SK-N-SH (cell line): ENCODE measurements at regions not wholly inside any gene's neighbourhood (a gene's known extent, or its start where the extent isn't known, plus 50 kb on each side); places are given as distances from the start of the nearest gene placed in this dataset.
A peak's percentile ranks its signal among the peaks of the same experiment; 100 is the strongest.

Source experiments
- CTCF ChIA-PET: fragments of 300-600, 350-600 bp; formaldehyde crosslinking; extraction: SDS; loops from one replicate; lab custom pipeline; 2021; lab: Yijun Ruan, JAX
- POLR2A ChIA-PET: fragments of 350-600 bp; sonication (Branson Sonifier 250); formaldehyde crosslinking; extraction: SDS; loops from one replicate; lab custom pipeline; 2020; ENCODE audit warnings: antibody characterized with exemption, inconsistent platforms; lab: Yijun Ruan, JAX
- DNase-seq: peaks from one replicate; pipeline ENCODE4 v3.0.0; 2012
- H2AFZ ChIP-seq: fragments of 200-600 bp; sonication (generic); 2 replicates; pipeline ENCODE4 v1.8.1; 2016; ENCODE audit warnings: antibody characterized with exemption, mild to moderate bottlenecking, low read depth
- H3F3A ChIP-seq: fragments of 200-600 bp; sonication (generic); replicated peaks from 2 replicates; pipeline ENCODE3; 2016; ENCODE audit warnings: antibody characterized with exemption, mild to moderate bottlenecking; ENCODE audit not compliant: insufficient read depth
- H3K27ac ChIP-seq, 2 experiments: fragments of 200-500 bp in 1 of 2; fragments of 200-600 bp in 1 of 2; sonication (Bioruptor generic) in 1 of 2; sonication (generic), shearing (Covaris generic) in 1 of 2; 2 replicates each; pipeline versions ENCODE4 v1.5.1 to v1.6.1; 2014 to 2016; ENCODE audit warnings: low read depth in 2 of 2, inconsistent platforms in 1 of 2, low read length in 1 of 2, mild to moderate bottlenecking in 1 of 2, mixed read lengths in 1 of 2
- H3K27me3 ChIP-seq: fragments of 200-600 bp; sonication (generic), shearing (Covaris generic); 2 replicates; pipeline ENCODE4 v1.6.1; 2016; ENCODE audit warnings: mixed run types; ENCODE audit not compliant: insufficient read depth
- H3K36me3 ChIP-seq, 2 experiments: fragments of 200-500 bp in 1 of 2; fragments of 200-600 bp in 1 of 2; sonication (Bioruptor generic) in 1 of 2; sonication (generic) in 1 of 2; replicated peaks in 1 of 2; 2 replicates each; pipeline versions ENCODE3 to v1.5.1; 2014 to 2016; ENCODE audit warnings: low read length in 1 of 2, mild to moderate bottlenecking in 1 of 2; ENCODE audit not compliant: insufficient read depth in 2 of 2, control insufficient read depth in 1 of 2
- H3K4me1 ChIP-seq, 2 experiments: fragments of 200-500 bp in 1 of 2; fragments of 200-600 bp in 1 of 2; sonication (Bioruptor generic) in 1 of 2; sonication (generic), shearing (Covaris generic) in 1 of 2; 2 replicates each; pipeline versions ENCODE4 v1.5.1 to v1.6.1; 2014 to 2016; ENCODE audit warnings: low read depth in 1 of 2, low read length in 1 of 2, mixed run types in 1 of 2; ENCODE audit not compliant: insufficient read depth in 2 of 2, control insufficient read depth in 1 of 2
- H3K4me2 ChIP-seq: fragments of 200-600 bp; sonication (generic), shearing (Covaris generic); 2 replicates; pipeline ENCODE4 v1.6.1; 2017; ENCODE audit warnings: mixed run types
- H3K4me3 ChIP-seq, 2 experiments: fragments of 200-500 bp in 1 of 2; fragments of 200-600 bp in 1 of 2; sonication (Bioruptor generic) in 1 of 2; sonication (generic), shearing (Covaris generic) in 1 of 2; 2 replicates each; pipeline versions ENCODE4 v1.5.1 to v1.8.1; 2014 to 2016; ENCODE audit warnings: low read depth in 2 of 2, inconsistent platforms in 1 of 2, low read length in 1 of 2, mild to moderate bottlenecking in 1 of 2, mixed read lengths in 1 of 2, moderate library complexity in 1 of 2
- H3K79me2 ChIP-seq: fragments of 200-600 bp; sonication (generic); 2 replicates; pipeline ENCODE4 v1.8.1; 2017; ENCODE audit warnings: mild to moderate bottlenecking; ENCODE audit not compliant: insufficient read depth
- H3K9ac ChIP-seq: fragments of 200-600 bp; sonication (generic); 2 replicates; pipeline ENCODE4 v1.6.1; 2017; ENCODE audit warnings: mixed run types
- H3K9me2 ChIP-seq: fragments of 200-600 bp; sonication (generic); 2 replicates; pipeline ENCODE4 v1.6.1; 2017; ENCODE audit warnings: mixed run types
- H3K9me3 ChIP-seq: fragments of 200-600 bp; sonication (generic); 2 replicates; pipeline ENCODE4 v1.6.1; 2017; ENCODE audit warnings: mixed run types, mild to moderate bottlenecking, moderate library complexity
- H4K20me1 ChIP-seq: fragments of 200-600 bp; sonication (generic); 2 replicates; pipeline ENCODE4 v1.6.1; 2017; ENCODE audit warnings: mild to moderate bottlenecking, mixed run types; ENCODE audit not compliant: insufficient read depth
- ELF1 ChIP-seq: IDR thresholded peaks from 2 replicates; pipeline ENCODE4 v1.4.0; 2012
- EP300 ChIP-seq, 2 experiments: IDR thresholded peaks; 2 replicates each; pipeline versions ENCODE4 v1.4.0 to v1.6.1; 2012; ENCODE audit warnings: borderline replicate concordance in 1 of 2, low read depth in 1 of 2, low read length in 1 of 2
- FOXJ3 ChIP-seq: sonication (generic); formaldehyde crosslinking; IDR thresholded peaks from 2 replicates; pipeline ENCODE4 v1.5.1; 2020; ENCODE audit warnings: mild to moderate bottlenecking, missing genetic modification reagents
- GABPA ChIP-seq: IDR thresholded peaks from 2 replicates; pipeline ENCODE4 v1.4.0; 2012; ENCODE audit warnings: low read depth, mild to moderate bottlenecking
- JUND ChIP-seq: IDR thresholded peaks from 2 replicates; pipeline ENCODE4 v1.4.0; 2012
- POLR2AphosphoS5 ChIP-seq: IDR thresholded peaks from 2 replicates; pipeline ENCODE4 v1.6.1; 2012; ENCODE audit warnings: low read depth, low read length
- RCOR1 ChIP-seq: fragments of 150-350 bp; IDR thresholded peaks from 2 replicates; pipeline ENCODE4 v1.6.1; 2017; ENCODE audit warnings: antibody characterized with exemption, low read length
- SMC3 ChIP-seq: IDR thresholded peaks from 2 replicates; pipeline ENCODE4 v1.6.1; 2012; ENCODE audit warnings: low read depth, low read length, improper control_type of control experiment
- TCF12 ChIP-seq: IDR thresholded peaks from 2 replicates; pipeline ENCODE4 v1.4.0; 2012
- TEAD4 ChIP-seq: IDR thresholded peaks from 2 replicates; pipeline ENCODE4 v1.4.0; 2012; ENCODE audit warnings: mild to moderate bottlenecking, borderline replicate concordance; ENCODE audit not compliant: insufficient read depth
- YY1 ChIP-seq: IDR thresholded peaks from 2 replicates; pipeline ENCODE4 v1.4.0; 2012; ENCODE audit warnings: low read depth, mild to moderate bottlenecking
- WGBS: methylation state at CpG from one replicate; pipeline ENCODE4 v1.1.6; 2017; ENCODE audit warnings: low lambda C conversion rate; 5-methylcytosine and 5-hydroxymethylcytosine counted together
- TF ChIP-seq, protein P1 (sequence below): fragments of 150-350 bp; IDR thresholded peaks from 2 replicates; pipeline ENCODE4 v1.6.1; 2016; ENCODE audit warnings: mild to moderate bottlenecking, low read depth, low read length
- TF ChIP-seq, protein P2 (sequence below): IDR thresholded peaks from 2 replicates; pipeline ENCODE4 v1.4.0; 2012; ENCODE audit warnings: low read depth, borderline replicate concordance
- TF ChIP-seq, protein P3 (sequence below): fragments of 150-350 bp; IDR thresholded peaks from 2 replicates; pipeline ENCODE4 v1.6.1; 2017; ENCODE audit warnings: antibody characterized with exemption, low read length, low read depth, borderline replicate concordance
- TF ChIP-seq, protein P4 (sequence below): IDR thresholded peaks from 2 replicates; pipeline ENCODE4 v1.6.1; 2012; ENCODE audit warnings: mild to moderate bottlenecking, low read depth, low read length, moderate library complexity

DNA sequence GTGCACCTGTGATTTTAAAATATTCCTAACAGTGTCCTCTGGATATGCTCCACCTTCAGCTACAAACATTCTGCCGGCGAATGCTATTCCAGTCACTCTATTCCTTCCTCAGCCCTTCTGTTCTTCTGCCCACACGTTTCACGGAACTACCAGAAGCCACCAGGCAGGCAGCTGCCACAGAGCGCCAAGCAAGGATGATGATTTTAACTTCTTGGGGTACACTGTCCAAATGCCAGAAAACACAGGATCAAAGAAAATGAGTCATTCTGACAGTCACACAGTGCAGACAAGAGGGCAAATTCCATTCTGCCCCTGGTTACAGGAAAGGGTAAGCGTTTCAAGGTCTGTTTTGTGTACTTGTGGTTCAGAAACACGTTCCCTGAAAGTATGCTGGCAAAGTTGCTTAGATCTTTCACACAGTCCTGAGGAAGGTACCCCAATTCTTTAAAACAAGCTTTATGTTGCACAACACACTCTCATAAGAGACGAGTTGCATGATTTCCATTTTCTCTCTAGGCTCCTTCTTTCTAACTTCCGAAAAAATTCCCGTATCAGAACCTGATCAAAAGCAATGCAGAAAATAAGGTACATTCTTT, 508.3 kb upstream of the PKN2 start:
- Histone ChIP-seq H2AFZ (no peak overlapping the region), H3K36me3 (no peaks in the 10 kb centered on the region), H3K27me3 (no peaks in the 10 kb centered on the region), H3K9ac (no peak overlapping the region), H3K79me2 (no peaks in the 10 kb centered on the region), H3K4me3 (no peak overlapping the region), H4K20me1 (no peaks in the 10 kb centered on the region), H3F3A (no peaks in the 10 kb centered on the region), H3K4me1 (peaks cover 0 to 2% of the 10 kb centered on the region in 2 experiments; a peak in 2 of 4 replicates), H3K27ac (peak overlapping the region in 1 of 2 experiments; percentile 39; a peak in 2 of 4 replicates), H3K9me3 (no peaks in the 10 kb centered on the region), H3K4me2 (no peak overlapping the region), H3K9me2 (no peaks in the 10 kb centered on the region)
- WGBS, result 47% methylated on average over 10 of the region's 10 CpGs
- CTCF ChIA-PET, result no interaction called here
- DNase-seq, result no peak
- no peak for TF ChIP-seq RCOR1
- no peak for TF ChIP-seq TEAD4
- TF ChIP-seq, protein P1, sequence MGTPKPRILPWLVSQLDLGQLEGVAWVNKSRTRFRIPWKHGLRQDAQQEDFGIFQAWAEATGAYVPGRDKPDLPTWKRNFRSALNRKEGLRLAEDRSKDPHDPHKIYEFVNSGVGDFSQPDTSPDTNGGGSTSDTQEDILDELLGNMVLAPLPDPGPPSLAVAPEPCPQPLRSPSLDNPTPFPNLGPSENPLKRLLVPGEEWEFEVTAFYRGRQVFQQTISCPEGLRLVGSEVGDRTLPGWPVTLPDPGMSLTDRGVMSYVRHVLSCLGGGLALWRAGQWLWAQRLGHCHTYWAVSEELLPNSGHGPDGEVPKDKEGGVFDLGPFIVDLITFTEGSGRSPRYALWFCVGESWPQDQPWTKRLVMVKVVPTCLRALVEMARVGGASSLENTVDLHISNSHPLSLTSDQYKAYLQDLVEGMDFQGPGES, result no peak
- no peak for TF ChIP-seq SMC3
- no peak for TF ChIP-seq YY1
- no peak for TF ChIP-seq EP300 (IDR thresholded peaks at IDR 0.05; ENCODE audit: borderline replicate concordance in 1 of 2, low read depth in 1 of 2, low read length in 1 of 2)
- TF ChIP-seq ELF1, result no peak
- TF ChIP-seq, protein P2, sequence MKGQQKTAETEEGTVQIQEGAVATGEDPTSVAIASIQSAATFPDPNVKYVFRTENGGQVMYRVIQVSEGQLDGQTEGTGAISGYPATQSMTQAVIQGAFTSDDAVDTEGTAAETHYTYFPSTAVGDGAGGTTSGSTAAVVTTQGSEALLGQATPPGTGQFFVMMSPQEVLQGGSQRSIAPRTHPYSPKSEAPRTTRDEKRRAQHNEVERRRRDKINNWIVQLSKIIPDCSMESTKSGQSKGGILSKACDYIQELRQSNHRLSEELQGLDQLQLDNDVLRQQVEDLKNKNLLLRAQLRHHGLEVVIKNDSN, result no peak
- TF ChIP-seq, protein P3, sequence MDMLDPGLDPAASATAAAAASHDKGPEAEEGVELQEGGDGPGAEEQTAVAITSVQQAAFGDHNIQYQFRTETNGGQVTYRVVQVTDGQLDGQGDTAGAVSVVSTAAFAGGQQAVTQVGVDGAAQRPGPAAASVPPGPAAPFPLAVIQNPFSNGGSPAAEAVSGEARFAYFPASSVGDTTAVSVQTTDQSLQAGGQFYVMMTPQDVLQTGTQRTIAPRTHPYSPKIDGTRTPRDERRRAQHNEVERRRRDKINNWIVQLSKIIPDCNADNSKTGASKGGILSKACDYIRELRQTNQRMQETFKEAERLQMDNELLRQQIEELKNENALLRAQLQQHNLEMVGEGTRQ, result no peak
- TF ChIP-seq TCF12, result peak; percentile 62; the same call in 1 of the 2 replicates
- TF ChIP-seq JUND, result peak; percentile 48
- TF ChIP-seq FOXJ3 (CRISPR knock-in tag), result no peak
- no peak for TF ChIP-seq GABPA
- TF ChIP-seq, protein P4, sequence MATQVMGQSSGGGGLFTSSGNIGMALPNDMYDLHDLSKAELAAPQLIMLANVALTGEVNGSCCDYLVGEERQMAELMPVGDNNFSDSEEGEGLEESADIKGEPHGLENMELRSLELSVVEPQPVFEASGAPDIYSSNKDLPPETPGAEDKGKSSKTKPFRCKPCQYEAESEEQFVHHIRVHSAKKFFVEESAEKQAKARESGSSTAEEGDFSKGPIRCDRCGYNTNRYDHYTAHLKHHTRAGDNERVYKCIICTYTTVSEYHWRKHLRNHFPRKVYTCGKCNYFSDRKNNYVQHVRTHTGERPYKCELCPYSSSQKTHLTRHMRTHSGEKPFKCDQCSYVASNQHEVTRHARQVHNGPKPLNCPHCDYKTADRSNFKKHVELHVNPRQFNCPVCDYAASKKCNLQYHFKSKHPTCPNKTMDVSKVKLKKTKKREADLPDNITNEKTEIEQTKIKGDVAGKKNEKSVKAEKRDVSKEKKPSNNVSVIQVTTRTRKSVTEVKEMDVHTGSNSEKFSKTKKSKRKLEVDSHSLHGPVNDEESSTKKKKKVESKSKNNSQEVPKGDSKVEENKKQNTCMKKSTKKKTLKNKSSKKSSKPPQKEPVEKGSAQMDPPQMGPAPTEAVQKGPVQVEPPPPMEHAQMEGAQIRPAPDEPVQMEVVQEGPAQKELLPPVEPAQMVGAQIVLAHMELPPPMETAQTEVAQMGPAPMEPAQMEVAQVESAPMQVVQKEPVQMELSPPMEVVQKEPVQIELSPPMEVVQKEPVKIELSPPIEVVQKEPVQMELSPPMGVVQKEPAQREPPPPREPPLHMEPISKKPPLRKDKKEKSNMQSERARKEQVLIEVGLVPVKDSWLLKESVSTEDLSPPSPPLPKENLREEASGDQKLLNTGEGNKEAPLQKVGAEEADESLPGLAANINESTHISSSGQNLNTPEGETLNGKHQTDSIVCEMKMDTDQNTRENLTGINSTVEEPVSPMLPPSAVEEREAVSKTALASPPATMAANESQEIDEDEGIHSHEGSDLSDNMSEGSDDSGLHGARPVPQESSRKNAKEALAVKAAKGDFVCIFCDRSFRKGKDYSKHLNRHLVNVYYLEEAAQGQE, result no peak
- no peak for TF ChIP-seq POLR2AphosphoS5
- POLR2A ChIA-PET, result no interaction called here
